GM23338 (cell line): ENCODE measurements at regions not wholly inside any gene's neighbourhood (a gene's known extent, or its start where the extent isn't known, plus 50 kb on each side); places are given as distances from the start of the nearest gene placed in this dataset.

ENCODE experiments used
- ATAC-seq: fragments of 200-7000 bp; cut with Tn5 transposase; 3 replicates; pipeline ENCODE4 v1.9.1; 2020
- DNase-seq: peaks from one replicate; pipeline ENCODE4 v3.0.0-alpha.2; 2015; ENCODE audit warnings: low spot score
- H2AFZ ChIP-seq: fragments of 200-600 bp; sonication (generic); 2 replicates; pipeline ENCODE4 v1.8.0; 2016; ENCODE audit warnings: antibody characterized with exemption, mild to moderate bottlenecking, moderate library complexity
- H3F3A ChIP-seq: fragments of 200-600 bp; sonication (generic); replicated peaks from 2 replicates; pipeline ENCODE4 v1.8.0; 2017; ENCODE audit warnings: antibody characterized with exemption, mixed run types, low read depth
- H3K27ac ChIP-seq: fragments of 200-600 bp; sonication (generic); 2 replicates; pipeline ENCODE4 v1.6.1; 2016; ENCODE audit warnings: low read depth
- H3K27me3 ChIP-seq: fragments of 200-600 bp; sonication (generic); 2 replicates; pipeline ENCODE4 v1.8.0; 2016; ENCODE audit warnings: mild to moderate bottlenecking, mixed run types, moderate library complexity; ENCODE audit not compliant: insufficient read depth
- H3K36me3 ChIP-seq: fragments of 200-600 bp; sonication (generic); 2 replicates; pipeline ENCODE4 v1.8.0; 2016; ENCODE audit warnings: mild to moderate bottlenecking; ENCODE audit not compliant: insufficient read depth
- H3K4me1 ChIP-seq: fragments of 200-600 bp; sonication (generic); 2 replicates; pipeline ENCODE4 v1.8.0; 2016; ENCODE audit warnings: mild to moderate bottlenecking, moderate library complexity; ENCODE audit not compliant: insufficient read depth
- H3K4me2 ChIP-seq: fragments of 200-600 bp; sonication (generic); 2 replicates; pipeline ENCODE4 v1.7.1; 2017; ENCODE audit warnings: mixed run types
- H3K4me3 ChIP-seq: fragments of 200-600 bp; sonication (generic); 2 replicates; pipeline ENCODE4 v1.6.1; 2016; ENCODE audit warnings: mixed run types
- H3K79me2 ChIP-seq: fragments of 200-600 bp; sonication (generic); replicated peaks from 2 replicates; pipeline ENCODE4 v1.8.0; 2017; ENCODE audit warnings: mild to moderate bottlenecking; ENCODE audit not compliant: insufficient read depth
- H3K9me2 ChIP-seq: fragments of 200-600 bp; sonication (generic); 2 replicates; pipeline ENCODE4 v1.8.0; 2017; ENCODE audit not compliant: insufficient read depth
- H4K20me1 ChIP-seq: fragments of 200-600 bp; sonication (generic); replicated peaks from 2 replicates; pipeline ENCODE4 v1.8.0; 2017; ENCODE audit warnings: mild to moderate bottlenecking; ENCODE audit not compliant: insufficient read depth
- H3K27ac Mint-ChIP-seq: 2 replicates; pipeline ENCODE4 v1.8.0; 2020; ENCODE audit warnings: inconsistent platforms, mild to moderate bottlenecking, moderate library complexity, mixed read lengths
- H3K27me3 Mint-ChIP-seq: 3 replicates; pipeline ENCODE4 v1.8.0; 2022; ENCODE audit warnings: low read depth, mild to moderate bottlenecking, moderate library complexity, mixed read lengths, inconsistent platforms; ENCODE audit not compliant: insufficient read depth, poor library complexity
- H3K36me3 Mint-ChIP-seq: 3 replicates; pipeline ENCODE4 v1.8.0; 2021; ENCODE audit warnings: low read depth, mild to moderate bottlenecking, inconsistent platforms, moderate library complexity, mixed read lengths
- H3K4me1 Mint-ChIP-seq: 3 replicates; pipeline ENCODE4 v1.8.0; 2020; ENCODE audit warnings: mild to moderate bottlenecking, inconsistent platforms, mixed read lengths
- H3K4me3 Mint-ChIP-seq: 3 replicates; pipeline ENCODE4 v1.8.0; 2021; ENCODE audit warnings: moderate library complexity, mild to moderate bottlenecking, inconsistent platforms, mixed read lengths
- H3K9me3 Mint-ChIP-seq: 3 replicates; pipeline ENCODE4 v1.8.0; 2020; ENCODE audit warnings: moderate library complexity, mild to moderate bottlenecking, inconsistent platforms, mixed read lengths
- CREB1 ChIP-seq: fragments of 250-450 bp; sonication (Bioruptor Pico); IDR thresholded peaks from 2 replicates; pipeline ENCODE4 v1.5.0; 2020; ENCODE audit warnings: low read depth, mild to moderate bottlenecking, moderate library complexity
- EZH2 ChIP-seq: fragments of 200-600 bp; sonication (generic); IDR thresholded peaks from one replicate; pipeline ENCODE4 v1.8.0; 2017; ENCODE audit warnings: antibody characterized with exemption, mild to moderate bottlenecking, low read depth; ENCODE audit not compliant: unreplicated experiment
- EZH2phosphoT487 ChIP-seq: fragments of 200-600 bp; sonication (generic); IDR thresholded peaks from one replicate; pipeline ENCODE4 v1.8.1; 2018; ENCODE audit warnings: antibody characterized with exemption; ENCODE audit not compliant: unreplicated experiment
- JUNB ChIP-seq: IDR thresholded peaks from one replicate; pipeline ENCODE4 v1.6.1; 2016; ENCODE audit warnings: antibody characterized with exemption; ENCODE audit not compliant: unreplicated experiment
- NANOG ChIP-seq: IDR thresholded peaks from 2 replicates; pipeline ENCODE4 v1.6.1; 2016; ENCODE audit warnings: antibody characterized with exemption, borderline replicate concordance
- POLR2AphosphoS5 ChIP-seq: IDR thresholded peaks from 2 replicates; pipeline ENCODE4 v1.6.1; 2016; ENCODE audit warnings: antibody characterized with exemption, low read depth
- REST ChIP-seq: IDR thresholded peaks from one replicate; pipeline ENCODE4 v1.6.1; 2018; ENCODE audit warnings: antibody characterized with exemption; ENCODE audit not compliant: unreplicated experiment
- ZNF114 ChIP-seq: fragments of 250-450 bp; sonication (Bioruptor Pico); IDR thresholded peaks from 2 replicates; pipeline ENCODE4 v1.5.0; 2020; ENCODE audit warnings: mild to moderate bottlenecking, moderate library complexity
- TF ChIP-seq, protein P1 (sequence below): IDR thresholded peaks from 2 replicates; pipeline ENCODE4 v1.6.1; 2016; ENCODE audit warnings: antibody characterized with exemption
- TF ChIP-seq, protein P2 (sequence below): fragments of 250-450 bp; sonication (Bioruptor Pico); IDR thresholded peaks from 2 replicates; pipeline ENCODE4 v1.5.0; 2020; ENCODE audit warnings: mild to moderate bottlenecking, moderate library complexity

DNA sequence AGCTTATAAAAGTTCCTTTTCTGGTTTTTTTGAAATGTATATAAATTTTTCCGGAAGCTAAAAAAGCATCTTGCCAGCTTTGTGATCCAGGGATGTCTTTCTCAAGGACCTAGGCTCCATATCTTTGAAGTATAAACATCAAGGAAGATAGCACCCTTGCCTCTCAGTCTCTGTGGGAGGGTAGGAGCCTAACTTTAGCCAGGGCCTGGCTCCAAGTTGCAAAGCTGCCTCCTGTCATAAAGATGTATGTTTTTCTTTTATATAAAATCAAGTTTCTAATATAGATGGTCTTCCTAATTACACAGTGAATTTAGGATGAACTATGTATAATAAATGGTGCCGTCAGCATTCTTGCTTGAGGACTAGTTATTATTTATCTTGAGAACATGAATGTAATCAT lies 612.6 kb upstream of the USP15 start:
- no peak overlapping the region for H3K4me2 ChIP-seq
- ATAC-seq (no peak; the same call in 2 of the 3 replicates), DNase-seq (no peak)
- H3K4me1 ChIP-seq: peaks cover 7% of the 10 kb centered on the region; the same call in 1 of the 2 replicates
- no peaks in the 10 kb centered on the region for H3K79me2 ChIP-seq
- no peaks in the 10 kb centered on the region; the same call in 2 of the 3 replicates for H3K36me3 Mint-ChIP-seq
- H3F3A ChIP-seq: no peaks in the 10 kb centered on the region
- TF ChIP-seq NANOG: no peak
- no peak for TF ChIP-seq ZNF114 (CRISPR knock-in tag)
- TF ChIP-seq EZH2: no peak
- no peak for TF ChIP-seq JUNB
- TF ChIP-seq, protein P1, sequence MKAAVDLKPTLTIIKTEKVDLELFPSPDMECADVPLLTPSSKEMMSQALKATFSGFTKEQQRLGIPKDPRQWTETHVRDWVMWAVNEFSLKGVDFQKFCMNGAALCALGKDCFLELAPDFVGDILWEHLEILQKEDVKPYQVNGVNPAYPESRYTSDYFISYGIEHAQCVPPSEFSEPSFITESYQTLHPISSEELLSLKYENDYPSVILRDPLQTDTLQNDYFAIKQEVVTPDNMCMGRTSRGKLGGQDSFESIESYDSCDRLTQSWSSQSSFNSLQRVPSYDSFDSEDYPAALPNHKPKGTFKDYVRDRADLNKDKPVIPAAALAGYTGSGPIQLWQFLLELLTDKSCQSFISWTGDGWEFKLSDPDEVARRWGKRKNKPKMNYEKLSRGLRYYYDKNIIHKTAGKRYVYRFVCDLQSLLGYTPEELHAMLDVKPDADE: no peak
- TF ChIP-seq CREB1 (CRISPR knock-in tag): no peak
- TF ChIP-seq, protein P2, sequence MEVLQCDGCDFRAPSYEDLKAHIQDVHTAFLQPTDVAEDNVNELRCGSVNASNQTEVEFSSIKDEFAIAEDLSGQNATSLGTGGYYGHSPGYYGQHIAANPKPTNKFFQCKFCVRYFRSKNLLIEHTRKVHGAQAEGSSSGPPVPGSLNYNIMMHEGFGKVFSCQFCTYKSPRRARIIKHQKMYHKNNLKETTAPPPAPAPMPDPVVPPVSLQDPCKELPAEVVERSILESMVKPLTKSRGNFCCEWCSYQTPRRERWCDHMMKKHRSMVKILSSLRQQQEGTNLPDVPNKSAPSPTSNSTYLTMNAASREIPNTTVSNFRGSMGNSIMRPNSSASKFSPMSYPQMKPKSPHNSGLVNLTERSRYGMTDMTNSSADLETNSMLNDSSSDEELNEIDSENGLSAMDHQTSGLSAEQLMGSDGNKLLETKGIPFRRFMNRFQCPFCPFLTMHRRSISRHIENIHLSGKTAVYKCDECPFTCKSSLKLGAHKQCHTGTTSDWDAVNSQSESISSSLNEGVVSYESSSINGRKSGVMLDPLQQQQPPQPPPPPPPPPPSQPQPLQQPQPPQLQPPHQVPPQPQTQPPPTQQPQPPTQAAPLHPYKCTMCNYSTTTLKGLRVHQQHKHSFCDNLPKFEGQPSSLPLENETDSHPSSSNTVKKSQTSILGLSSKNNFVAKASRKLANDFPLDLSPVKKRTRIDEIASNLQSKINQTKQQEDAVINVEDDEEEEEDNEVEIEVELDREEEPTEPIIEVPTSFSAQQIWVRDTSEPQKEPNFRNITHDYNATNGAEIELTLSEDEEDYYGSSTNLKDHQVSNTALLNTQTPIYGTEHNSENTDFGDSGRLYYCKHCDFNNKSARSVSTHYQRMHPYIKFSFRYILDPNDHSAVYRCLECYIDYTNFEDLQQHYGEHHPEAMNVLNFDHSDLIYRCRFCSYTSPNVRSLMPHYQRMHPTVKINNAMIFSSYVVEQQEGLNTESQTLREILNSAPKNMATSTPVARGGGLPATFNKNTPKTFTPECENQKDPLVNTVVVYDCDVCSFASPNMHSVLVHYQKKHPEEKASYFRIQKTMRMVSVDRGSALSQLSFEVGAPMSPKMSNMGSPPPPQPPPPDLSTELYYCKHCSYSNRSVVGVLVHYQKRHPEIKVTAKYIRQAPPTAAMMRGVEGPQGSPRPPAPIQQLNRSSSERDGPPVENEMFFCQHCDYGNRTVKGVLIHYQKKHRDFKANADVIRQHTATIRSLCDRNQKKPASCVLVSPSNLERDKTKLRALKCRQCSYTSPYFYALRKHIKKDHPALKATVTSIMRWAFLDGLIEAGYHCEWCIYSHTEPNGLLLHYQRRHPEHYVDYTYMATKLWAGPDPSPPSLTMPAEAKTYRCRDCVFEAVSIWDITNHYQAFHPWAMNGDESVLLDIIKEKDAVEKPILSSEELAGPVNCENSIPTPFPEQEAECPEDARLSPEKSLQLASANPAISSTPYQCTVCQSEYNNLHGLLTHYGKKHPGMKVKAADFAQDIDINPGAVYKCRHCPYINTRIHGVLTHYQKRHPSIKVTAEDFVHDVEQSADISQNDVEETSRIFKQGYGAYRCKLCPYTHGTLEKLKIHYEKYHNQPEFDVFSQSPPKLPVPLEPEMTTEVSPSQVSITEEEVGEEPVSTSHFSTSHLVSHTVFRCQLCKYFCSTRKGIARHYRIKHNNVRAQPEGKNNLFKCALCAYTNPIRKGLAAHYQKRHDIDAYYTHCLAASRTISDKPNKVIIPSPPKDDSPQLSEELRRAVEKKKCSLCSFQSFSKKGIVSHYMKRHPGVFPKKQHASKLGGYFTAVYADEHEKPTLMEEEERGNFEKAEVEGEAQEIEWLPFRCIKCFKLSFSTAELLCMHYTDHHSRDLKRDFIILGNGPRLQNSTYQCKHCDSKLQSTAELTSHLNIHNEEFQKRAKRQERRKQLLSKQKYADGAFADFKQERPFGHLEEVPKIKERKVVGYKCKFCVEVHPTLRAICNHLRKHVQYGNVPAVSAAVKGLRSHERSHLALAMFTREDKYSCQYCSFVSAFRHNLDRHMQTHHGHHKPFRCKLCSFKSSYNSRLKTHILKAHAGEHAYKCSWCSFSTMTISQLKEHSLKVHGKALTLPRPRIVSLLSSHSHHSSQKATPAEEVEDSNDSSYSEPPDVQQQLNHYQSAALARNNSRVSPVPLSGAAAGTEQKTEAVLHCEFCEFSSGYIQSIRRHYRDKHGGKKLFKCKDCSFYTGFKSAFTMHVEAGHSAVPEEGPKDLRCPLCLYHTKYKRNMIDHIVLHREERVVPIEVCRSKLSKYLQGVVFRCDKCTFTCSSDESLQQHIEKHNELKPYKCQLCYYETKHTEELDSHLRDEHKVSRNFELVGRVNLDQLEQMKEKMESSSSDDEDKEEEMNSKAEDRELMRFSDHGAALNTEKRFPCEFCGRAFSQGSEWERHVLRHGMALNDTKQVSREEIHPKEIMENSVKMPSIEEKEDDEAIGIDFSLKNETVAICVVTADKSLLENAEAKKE (CRISPR knock-in tag): no peak
- TF ChIP-seq POLR2AphosphoS5: no peak
- no peak for TF ChIP-seq EZH2phosphoT487
- no peak for TF ChIP-seq REST
- no peak overlapping the region for H3K27ac Mint-ChIP-seq
- H4K20me1 ChIP-seq: no peaks in the 10 kb centered on the region
- H3K9me2 ChIP-seq: no peaks in the 10 kb centered on the region
- H3K9me3 Mint-ChIP-seq: no peaks in the 10 kb centered on the region; the same call in 2 of the 3 replicates
- no peak overlapping the region for H3K4me3 Mint-ChIP-seq
- peaks cover 13% of the 10 kb centered on the region; the same call in 2 of the 3 replicates for H3K4me1 Mint-ChIP-seq
- H3K4me3 ChIP-seq: no peak overlapping the region
- no peaks in the 10 kb centered on the region for H3K27me3 ChIP-seq
- H3K27ac ChIP-seq: no peak overlapping the region
- no peaks in the 10 kb centered on the region for H3K27me3 Mint-ChIP-seq
- H3K36me3 ChIP-seq: no peaks in the 10 kb centered on the region
- H2AFZ ChIP-seq: no peak overlapping the region
